ENCODE measurements at regions not wholly inside any gene's neighbourhood (a gene's known extent, or its start where the extent isn't known, plus 50 kb on each side); places are given as distances from the start of the nearest gene placed in this dataset.

DNA sequence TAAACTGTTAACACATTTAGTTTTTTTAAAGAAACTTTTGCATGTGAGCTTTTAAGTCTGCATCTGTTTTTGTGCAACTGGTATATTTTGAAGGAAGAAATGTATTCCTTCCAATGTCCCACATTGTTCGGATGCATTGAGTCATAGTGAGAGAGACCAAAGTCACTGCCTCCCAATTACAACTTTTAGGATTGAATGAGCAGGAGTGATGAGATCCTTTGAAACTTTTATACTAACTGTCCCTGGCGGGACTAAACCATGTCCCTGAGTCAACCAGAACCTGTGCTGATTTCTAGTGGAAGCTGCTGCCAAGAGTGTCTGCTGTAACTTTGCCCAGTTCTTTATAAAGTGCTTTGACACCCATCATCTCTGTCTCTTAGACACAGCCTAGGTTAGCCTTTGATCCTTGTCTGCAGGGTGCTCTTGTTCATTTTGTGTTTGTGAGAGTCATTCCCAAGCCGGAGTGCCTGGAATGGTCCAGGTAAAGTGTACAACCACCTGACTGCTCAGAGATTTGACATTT lies 122.7 kb downstream of the ZNF518B start:
- no peak for DNase-seq

DNA sequence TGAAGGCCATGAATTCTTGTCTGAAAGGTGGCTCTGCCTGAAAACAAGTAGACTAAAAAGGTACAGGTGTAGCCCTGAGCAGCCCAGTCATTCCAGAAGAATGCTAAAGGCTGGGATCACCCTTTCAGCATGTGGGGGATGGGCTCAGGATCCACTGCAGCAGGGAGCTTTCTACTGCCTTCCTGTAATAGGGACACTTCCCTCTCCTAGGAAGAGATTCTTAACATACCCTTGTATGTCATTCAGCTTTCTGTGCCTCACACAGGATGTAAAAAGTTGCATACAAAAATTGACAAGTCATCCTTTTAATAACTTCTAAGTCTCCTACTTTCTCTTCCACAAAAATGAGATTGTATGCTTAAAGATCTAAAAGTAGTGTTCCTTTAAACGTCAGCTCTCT lies 123.3 kb downstream of the ZNF518B start:
- DNase-seq: no peak

DNA sequence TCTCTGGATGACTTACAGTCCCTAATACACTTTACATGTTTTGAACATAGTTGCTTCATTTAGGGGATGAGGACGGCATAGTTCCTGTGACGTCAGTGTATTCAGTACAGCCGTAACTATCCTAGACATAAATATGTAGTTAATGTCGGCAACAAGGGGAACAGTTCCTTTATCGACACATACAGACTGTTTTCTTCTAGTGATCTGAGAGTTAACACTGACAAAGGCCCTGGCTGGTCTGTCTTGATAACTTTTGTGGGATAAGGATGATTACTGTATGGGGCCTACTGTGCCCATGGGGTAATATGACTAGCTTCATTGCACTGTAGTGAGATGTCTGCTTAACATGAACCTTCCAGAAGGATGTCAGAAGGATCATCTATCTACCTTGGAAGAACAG lies 131.2 kb downstream of the ZNF518B start:
- DNase-seq: no peak

DNA sequence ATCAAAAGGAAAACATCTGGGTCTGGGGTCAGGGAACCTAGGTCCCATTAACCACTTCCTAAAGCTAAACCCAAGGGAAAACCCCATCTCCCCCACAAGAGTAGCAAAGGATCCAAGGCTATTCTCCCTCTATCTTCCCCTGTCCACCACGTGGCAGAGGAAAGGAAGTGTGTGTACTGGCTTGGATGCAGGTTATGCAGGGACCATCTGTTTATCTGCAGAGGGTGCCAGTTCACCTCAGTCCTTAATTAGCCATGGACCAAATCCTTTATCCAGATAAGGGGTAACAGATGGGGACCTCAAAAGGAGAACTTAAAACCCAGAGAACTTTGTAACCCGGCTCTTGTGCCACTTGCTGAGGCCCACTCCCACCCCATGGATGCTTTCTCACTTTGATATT lies 135.3 kb downstream of the ZNF518B start:
- no peak for DNase-seq

DNA sequence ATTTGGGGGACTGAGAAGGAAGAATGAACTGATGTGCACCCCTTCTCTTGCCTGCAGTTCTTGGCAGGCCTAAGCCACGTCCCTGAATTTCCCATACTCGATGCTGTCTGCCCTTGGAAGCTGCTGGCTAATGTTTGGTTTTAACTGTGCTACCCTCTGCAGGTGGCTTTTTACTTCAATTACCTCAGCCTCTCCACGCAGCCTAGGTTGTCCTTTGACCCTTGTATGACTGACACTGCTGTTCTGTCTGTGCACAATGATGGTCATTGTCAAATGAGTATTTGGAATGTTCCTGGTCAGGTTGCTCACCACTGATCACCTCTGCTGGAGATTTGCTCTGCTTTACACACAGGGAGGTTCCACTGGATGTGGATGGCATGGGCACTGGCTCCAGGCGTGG lies 137.1 kb downstream of the ZNF518B start:
- DNase-seq: no peak

DNA sequence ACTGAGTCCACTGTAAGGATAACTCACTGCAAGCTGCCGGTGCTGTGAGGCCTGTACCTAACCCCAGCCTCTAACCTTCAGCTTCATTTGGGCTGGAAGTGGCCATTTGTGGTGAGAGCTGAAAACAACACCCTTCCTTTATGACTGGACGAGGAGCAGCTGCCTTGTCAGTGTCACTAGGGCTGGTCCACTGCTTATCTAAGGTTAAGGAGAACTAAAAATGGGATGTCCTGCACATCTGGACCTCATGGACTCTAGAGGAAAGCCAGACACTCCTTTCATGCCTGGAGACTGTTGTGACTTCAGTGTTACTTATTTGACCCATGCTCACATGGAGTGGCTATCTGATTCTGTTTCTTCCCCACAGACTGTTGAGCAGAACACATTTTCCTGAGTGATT lies 139.9 kb downstream of the ZNF518B start:
- no peak for DNase-seq

DNA sequence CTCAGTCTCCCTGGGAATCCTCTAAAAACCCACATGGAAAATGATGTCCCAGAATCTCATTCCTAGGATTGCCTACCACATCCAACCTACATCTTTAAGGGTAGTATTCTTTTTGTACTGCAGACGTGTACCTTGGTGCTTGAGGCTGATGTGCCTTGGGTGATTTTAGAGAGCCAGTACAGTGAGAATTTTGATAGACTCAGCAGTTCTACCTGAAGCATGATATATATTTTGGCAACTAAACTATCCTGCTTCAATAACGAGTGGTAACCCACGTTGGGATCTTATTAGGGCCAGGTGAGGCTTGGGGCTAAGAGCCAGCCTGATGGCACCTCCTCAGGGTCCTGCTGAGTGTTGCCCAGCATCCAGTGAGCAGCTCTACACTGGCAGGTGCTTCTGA lies 140.4 kb downstream of the ZNF518B start:
- DNase-seq: no peak

DNA sequence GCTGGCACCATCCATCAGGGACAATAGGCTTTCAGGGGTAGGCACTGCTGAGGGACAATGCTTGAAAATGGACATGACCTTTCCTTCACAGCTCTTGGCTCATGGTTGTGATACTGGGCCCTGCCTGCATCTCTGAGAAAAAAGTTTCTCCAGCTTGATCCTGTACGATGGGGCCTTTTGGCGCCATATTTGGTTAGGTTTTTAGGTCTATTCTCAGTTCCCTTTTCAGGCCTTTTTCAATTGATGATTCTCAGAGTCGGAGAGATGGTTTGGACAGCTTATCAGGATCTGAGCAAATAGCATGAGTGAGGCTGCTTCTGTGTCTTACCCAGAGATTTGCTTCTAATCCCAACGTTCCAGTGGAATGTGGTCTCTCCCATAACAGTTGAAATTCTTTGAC lies 141.6 kb downstream of the ZNF518B start:
- no peak for DNase-seq

DNA sequence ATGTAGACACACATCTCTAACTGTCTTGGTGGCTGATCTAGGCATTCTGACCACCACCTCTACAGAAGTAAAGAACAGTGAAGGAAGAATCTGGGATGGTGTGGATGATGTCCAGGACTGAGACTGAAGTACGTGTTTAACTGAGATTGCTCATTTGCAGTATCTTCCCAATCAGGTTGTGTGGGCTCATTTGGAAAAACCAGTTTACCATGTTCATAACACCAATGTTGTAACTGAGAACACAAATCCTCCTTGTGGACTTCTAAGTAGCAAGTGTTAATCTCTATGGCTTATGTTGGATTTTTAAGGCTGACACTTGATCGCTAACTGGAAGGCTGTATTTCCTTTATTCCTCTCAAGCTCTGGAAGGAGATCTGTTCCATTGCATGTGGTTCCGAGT lies 144.7 kb downstream of the ZNF518B start:
- no peak for DNase-seq

DNA sequence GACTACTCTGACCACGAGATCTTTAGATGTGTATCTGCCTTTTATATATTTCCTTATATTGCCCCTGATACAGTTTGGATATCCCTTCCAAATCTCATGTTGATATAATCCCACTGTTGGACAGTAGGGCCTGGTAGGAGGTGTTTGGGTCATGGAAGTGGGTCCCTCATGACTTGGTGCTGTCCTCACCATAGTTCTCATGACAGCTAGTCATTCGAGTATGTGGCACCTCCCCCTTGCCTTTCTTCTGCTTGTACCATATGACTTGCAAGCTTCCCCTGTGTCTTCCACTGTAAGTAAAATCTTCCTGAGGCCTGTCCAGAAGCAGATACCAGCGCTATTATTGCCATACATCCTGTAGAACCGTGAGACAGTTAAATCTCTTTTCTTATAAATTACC lies 145.3 kb downstream of the ZNF518B start:
- no peak for DNase-seq

DNA sequence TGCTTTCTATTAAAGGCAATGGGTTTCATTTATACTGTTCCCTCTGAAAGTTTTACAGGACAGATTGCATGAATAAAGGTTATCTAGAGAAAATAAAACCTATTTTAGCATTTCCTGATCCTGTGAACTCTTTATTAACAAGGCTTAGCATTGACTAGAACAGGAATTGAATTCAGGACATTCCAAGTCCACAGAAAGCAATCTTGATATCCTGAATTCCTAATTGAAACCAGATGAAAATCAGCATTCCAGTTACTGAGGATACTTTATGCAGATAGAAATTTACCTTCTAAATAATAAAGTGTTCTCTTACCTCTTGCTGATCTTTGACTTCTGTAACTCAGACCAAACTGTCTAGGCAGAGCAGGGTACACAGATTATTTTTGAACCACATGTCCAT lies 151.4 kb downstream of the ZNF518B start:
- DNase-seq: no peak

DNA sequence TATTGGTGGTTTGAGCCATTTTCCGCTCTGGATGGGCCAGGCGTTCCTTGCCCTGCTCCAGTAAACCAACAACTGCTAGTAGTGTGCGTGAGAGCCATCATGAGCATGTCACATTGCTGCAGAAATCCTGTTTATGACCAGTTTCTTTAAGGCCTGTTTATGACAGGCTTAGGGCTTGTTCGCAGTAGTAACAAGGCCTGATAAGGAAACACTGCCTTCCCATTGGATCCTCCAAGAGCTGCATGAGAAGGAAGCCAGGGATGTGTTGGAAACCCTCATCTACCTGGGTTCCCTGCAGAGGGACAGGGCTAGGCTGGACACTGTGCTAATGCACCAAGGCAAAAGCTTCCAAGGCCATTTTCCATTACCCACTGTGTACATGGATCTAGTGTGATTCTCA lies 153.9 kb downstream of the ZNF518B start:
- DNase-seq: no peak

DNA sequence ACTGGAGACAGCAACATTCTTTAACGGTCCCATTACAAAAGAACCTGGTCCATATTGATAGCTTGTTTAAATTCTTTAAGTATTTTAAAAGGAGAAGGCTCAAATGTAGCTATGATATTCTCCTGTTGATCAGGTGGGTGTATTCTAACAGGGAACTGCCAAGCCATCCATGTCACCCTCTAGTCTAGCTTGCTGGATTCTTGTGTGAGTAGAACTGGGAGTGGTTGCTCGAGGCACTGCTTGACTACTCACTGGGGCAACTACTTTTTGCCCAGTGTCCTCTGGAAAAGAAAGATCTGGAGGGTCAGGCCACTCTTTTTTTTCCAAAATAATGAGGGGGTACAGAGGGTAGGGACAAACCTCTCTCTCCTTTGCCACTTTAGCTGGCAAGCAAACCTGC lies 155.1 kb downstream of the ZNF518B start:
- no peak for DNase-seq

DNA sequence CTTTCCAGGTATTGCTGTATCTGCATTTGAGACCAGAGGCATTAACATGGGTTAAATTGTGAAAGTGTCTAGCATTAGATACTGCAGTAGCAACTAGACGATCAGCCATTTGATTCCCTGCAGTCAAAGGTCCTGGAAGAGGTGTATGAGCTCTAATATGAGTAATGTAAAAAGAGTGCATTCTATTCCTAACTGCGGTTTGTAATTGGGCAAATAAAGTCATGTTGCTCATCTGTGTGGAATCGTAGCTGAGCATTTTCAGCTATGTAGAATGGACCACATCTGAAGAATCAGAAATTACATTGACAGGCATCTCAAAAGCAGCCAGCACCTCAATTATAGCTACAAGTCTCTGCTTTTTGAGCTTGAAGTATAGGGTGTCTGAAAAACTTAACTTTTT lies 157.6 kb downstream of the ZNF518B start:
- DNase-seq: no peak

DNA sequence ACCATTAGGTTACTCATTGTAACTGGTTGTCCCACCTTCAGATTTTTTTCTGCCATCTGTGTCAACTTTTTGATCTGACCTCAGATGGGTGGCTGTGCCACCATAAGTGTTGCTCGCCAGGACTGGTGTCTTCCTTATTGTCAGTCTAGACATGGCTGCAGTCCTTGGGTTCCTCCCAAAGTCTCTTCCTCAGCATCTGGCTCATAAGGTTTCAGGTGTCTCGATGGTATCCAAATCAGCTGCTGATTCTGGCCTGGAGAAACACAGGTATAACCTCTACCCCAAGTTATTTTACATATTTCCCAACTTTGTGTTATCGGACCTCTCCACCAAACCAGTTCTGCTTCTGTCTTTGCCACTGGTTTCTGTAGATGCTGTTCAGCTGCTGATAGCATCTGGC lies 158.5 kb downstream of the ZNF518B start:
- no peak for DNase-seq

DNA sequence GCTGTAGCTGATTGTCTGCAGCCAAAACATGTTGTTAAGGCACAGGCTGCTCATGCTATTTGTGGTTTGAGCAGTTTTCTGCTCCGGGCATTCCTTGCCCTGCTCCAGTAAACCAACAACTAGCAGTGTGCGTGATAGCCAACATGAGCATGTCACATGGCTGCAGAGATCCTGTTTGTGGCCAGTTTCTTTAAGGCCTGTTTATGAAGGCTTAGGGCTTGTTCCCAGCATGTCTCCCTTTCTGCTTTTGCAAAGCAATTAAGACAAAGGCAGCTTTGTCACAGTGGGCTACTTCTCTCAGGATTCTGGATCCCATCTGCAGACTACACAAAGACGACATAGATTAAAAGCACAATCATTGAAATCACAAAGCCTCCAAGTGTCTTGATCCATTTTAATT lies 160.5 kb downstream of the ZNF518B start:
- no peak for DNase-seq

DNA sequence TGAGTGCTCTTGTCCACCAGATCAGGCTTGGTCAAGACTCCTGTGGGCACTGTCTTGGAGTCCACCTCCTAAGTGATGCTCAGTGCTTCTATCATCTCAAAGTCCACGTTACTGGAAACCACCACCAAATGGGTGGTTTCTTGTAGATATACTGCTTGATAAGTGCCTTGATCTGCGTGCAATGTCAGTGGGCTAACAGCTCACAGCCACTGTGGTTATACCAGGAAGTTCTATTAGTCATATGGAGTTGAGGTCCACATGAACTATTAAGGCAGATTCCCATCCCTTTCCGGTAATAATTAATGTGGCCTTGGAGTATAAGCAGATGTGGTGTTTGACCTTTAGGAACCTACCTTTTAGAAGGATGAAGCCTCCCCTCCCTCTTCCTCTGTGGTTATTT lies 161.9 kb downstream of the ZNF518B start:
- no peak for DNase-seq

DNA sequence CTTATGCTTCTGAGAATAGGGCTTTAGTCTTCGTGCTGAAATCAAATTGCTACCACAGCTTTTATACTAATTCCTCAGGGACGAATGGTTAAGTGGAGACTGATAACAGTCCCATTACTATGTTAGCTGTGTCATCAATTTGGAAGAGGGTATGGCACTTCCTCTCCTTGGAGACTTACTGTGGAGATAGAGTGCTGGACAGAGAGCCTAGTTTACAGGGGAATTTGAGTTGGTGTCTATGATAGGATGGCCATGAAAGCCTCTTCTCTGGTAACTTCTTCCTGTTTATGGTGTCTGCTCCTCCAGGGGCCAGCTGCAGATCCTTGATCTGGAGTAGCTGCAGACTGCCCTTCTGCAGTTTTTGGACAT lies 167.7 kb downstream of the ZNF518B start:
- no peak for DNase-seq

DNA sequence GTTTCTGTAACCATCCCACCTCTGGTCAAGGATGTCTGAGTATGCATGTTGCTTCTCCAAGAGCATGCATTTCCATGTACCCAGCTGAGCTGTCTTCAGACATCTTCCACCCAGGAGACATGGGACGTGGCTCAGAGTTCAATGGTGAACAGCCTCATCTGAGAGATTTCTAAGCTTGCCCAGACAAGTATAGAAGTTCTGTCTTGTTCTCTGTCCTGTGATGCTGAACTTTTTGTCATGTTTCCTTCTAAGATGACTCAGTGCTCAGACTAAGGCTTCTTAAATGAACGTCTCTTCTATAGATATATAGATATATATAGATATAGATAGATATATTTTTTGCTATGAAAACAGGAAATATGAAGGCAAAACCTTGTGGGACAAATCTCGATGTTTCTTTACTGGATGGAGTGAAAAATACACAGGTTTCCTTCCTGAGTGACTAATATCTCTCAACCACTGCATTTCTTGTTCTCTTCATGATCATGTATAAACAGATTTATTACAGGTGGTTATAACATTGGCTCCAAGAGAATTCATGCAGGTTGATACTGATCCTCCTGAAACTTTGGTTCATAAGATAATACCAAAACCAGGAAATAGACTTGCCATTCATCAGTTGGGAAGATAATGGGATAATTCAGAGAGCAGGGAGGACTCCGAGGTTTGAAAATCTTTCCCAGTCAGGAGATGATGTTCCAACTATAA lies 168.2 kb downstream of the ZNF518B start:
- DNase-seq: no peak

DNA sequence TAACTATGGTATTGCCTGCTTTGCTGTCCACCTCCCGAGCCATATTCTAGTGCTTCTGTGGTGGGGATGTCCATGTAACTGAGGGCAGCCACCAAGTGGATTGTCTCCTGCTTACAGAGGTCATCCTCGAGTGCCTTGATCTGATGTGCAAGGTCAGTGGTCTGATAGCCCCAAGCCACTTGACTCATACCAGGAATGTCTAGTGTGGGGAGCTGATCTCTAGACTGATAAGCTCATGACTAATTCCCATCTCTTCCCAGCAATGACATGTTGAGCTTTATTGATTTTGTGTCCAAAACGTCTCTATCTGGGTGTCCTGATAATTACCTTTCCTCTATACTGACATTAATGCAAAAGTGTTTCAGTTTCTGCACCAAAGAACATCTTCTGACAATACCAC lies 168.4 kb upstream of the WDR1 start:
- DNase-seq: no peak

DNA sequence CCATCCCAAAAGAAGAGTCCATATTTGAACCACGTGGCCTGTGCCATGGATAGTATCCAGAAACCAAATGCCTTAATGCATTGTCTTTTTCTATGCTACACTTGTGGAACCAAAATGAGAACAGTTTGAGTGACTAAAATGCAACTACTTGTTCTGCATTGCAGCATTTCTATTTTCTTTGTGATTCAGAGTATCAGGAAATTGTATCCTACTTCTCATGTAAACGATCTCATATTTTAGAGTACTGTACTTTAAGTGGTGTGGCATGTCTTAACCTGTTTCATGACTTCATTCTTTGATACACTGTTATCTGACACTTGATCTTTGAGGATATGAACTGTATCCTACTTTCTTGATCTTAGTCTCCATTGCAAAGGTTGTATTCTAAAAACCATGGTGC lies 167.2 kb upstream of the WDR1 start:
- no peak for DNase-seq

DNA sequence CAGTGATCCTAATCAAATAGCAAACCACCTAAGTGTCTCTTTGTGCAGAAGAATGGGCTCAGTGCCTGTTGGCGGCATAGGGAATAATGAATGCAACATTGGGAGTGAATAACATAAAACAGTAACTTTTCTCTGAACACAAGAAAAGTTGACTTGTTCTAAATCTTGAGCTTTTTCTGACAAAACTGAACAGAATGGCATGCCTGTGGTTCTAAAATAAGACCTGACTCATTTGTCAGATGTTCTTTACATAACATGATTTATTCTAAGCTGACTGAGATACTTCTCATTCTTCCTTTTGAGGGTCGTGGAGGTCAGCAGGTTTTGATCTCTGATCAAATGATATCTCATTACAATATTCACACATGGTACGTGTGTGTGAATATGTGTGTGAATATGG lies 165.4 kb upstream of the WDR1 start:
- DNase-seq: no peak

DNA sequence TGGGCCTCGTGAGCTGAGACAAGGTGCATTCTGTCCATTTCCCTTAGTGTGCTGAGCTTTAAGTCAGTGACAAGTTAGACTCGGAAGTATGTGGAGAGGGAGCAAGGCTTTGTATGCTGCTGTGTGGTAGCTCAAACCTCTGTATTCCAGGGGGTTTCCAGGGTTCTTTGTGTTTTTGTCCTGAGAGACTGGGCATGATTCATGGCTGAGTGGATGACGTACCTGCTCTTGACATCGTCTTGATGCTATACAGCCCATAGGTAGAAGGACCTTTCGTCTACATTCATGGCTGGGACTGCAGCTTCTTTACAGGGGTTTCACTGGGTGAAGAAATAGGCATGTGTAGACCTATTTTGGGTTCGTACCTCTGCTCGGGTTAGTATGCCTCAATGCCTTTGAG lies 162.7 kb upstream of the WDR1 start:
- no peak for DNase-seq

DNA sequence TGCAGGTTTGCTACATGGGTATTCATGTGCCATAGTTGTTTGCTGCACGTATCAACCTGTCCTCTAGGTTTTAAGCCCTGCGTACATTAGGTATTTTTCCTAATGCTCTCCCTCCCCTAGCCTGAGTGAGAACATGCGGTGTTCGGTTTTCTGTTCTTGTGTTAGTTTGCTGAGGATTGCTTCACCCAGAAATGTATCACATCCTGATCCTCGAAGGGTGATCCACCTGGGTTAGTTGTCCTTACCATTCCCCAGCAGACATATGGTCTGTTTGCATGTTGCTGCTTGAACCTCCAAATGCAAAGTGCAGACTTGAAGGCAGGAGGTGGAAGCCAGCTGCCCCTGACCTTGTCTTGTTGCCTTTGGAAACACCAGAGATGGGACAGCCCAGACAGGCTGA lies 161.5 kb upstream of the WDR1 start:
- no peak for DNase-seq

DNA sequence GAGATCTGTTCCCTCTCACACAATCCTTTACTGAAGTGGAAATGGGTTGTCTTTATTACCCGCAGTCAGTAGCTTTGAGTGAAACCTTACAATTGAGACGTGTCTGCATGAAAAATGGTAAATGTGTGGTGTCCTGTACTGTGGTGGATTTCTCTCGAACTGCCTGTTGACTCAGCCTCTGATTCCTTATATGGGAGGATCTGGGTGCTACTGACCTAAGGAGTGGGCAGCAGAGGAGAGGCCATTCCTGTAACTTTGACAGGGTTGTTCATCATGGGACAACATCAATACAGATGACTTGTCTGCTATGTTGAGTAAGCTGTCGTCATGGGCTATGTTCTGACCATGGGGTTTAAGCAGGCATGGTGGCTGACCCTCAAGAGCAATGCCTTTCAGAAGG lies 159.6 kb upstream of the WDR1 start:
- no peak for DNase-seq

DNA sequence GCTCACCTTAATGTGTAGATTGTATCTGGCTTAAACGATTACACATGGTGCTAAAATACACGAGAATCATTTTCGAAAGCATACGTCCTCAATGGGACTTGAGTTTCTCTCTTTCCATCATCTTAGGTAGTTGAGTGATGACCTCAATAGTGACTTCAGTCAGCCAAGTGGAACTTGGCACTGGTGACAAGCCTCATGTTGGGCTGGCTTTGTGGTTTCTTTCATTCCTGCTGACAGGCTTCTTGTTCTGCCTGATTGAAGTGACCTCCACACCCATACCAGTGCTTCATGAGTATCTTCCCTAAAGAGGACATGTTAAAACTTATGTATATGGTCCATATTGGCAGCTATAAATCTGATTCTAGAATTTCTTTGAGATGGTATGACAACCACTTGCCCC lies 159.1 kb upstream of the WDR1 start:
- no peak for DNase-seq
